Omental fat pad (tissue), 1 donor: ENCODE measurements at regions not wholly inside any gene's neighbourhood (a gene's known extent, or its start where the extent isn't known, plus 50 kb on each side); places are given as distances from the start of the nearest gene placed in this dataset.
A peak's percentile ranks its signal among the peaks of the same experiment; 100 is the strongest.
"Not testable (repeated sequence)": the region's sequence is repeated elsewhere in the genome, so short reads cannot be mapped to it uniquely, and the experiment has no call there.

ENCODE experiments used
- ATAC-seq: fragments of 150-250 bp; one replicate; pipeline ENCODE4 v1.9.1; 2016; ENCODE audit warnings: mild to moderate bottlenecking, moderate library complexity; ENCODE audit not compliant: low FRiP score
- DNase-seq: peaks from one replicate; pipeline ENCODE4 v3.0.0-alpha.2; 2019; ENCODE audit warnings: low spot score

DNA sequence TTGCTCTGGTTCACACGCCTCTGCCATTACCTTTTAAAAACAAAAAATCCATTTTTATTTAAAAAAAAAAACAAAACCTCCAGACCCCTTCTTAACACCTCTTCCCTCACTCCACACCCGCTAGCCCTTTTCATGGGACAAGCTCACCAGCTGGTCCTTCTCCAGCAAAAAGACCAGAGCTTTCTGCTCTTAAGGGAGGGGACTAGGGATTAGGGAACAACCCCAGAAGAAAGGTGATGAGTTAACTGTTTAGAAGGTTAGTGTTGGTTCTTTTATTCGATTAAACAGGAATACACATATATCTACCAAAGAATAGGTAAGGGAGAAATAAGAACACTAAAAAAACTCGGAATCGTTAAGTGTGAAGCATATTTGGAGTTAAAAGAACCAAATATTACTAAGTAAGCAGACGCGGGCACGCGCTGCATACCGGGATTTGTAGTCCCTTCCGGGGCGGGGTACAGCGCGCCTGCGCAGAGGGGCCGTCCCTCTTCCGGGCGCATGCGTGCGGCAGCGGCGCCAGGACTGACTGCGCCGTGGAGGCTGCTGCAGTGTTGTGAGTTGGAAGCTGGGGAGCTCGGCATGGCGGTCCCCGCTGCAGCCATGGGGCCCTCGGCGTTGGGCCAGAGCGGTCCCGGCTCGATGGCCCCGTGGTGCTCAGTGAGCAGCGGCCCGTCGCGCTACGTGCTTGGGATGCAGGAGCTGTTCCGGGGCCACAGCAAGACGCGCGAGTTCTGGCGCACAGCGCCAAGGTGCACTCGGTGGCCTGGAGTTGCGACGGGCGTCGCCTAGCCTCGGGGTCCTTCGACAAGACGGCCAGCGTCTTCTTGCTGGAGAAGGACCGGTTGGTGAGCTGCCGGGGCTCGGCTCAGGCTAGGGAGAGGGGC lies 92.6 kb upstream of the FAM153A start:
- not testable (repeated sequence) for DNase-seq
- ATAC-seq = peak; percentile 84

DNA sequence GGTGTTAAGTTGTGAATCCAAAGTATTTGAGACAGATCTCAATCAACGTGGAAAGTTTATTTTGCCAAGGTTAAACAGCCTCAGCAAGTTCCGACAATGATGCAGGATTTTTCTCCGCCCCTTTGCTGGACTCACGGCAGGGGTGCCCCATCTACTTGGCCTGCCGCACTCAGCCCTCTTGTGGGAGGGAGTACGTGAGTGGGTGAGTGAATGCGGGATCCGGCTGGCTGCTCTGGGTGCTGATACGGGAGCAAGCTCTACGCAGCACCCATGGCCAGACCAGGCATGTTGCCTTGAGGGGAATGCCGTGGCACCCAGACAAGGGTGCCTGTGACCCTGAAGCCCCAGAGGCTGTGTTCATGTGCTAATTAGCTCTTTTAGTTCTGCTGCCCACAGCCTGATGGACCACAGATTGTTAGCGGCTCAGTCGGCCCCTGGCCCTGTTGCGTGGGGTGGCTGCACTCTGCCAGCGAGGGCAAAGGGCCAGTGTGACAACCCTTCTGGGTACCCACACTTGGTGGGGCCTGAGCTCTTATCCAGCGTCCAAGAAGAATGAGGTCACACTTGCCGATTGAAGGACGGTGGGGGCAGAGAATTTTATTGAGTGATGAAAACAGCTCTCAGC lies 81.2 kb upstream of the FAM153A start:
- not testable (repeated sequence) for DNase-seq, ATAC-seq

DNA sequence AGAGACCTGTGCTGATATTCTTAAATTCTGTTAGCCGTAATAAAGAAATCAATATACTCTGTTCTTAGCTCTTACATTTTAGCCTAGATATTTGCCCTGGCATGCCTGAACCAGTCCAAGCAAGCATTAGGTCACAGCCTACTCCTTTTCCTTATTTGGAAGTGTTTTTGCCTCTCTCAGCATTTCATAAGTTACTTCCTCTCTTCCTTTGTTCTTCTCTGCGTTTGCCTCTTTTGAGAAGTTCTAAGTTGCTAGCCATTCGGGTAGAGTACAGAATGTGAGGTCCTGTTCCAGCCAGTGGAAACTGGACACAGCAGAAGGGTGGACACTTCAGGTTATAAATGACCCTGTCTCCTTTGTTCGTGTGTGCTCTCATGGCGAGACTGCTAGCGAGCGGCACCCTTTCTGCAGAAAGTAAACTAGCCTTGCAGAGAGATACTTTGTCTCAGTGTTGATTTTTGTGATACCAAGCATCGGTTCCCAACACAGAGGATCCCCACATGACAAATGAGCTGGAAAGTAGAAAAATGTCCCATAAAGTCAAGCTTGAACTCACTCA lies 75.0 kb upstream of the FAM153A start:
- not testable (repeated sequence) for DNase-seq, ATAC-seq

DNA sequence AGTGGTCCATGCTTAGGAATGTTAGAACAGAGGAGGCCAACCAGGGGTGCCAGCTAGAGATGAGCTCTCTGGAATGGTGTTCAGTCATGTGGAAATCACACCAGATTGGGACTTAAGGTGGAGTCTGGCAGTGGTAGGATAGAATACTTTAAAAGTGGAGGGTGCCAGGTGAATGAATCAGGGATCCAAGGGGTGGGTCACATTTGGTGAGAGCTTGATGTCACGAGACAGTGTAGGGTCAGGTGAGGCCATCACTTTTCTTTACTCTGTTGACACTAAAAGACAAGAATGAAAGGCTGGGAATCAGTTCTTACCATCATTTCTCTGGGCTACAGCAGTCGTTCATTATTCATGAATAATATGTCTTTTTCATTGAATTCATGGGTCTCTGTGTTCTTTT lies 73.8 kb upstream of the FAM153A start:
- not testable (repeated sequence) for ATAC-seq, DNase-seq

DNA sequence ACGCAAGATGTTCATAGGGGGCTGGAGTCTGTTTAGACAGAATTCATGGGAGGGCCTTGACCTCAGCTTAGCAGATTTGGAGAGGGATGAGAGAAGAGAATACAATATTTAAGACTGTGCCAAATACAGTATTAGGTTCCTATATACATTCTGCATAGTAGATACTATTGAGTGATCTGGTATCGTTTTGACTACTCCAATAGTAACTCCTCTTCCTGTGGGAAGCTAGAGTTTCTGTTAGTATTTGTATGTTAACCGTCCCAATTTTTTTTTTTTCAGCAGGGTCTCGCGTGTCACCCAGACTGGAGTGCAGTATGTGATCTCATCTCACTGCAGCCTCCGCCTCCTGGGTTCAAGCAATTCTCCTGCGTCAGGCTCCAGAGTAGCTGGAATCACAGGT lies 65.2 kb upstream of the FAM153A start:
- not testable (repeated sequence) for DNase-seq, ATAC-seq

DNA sequence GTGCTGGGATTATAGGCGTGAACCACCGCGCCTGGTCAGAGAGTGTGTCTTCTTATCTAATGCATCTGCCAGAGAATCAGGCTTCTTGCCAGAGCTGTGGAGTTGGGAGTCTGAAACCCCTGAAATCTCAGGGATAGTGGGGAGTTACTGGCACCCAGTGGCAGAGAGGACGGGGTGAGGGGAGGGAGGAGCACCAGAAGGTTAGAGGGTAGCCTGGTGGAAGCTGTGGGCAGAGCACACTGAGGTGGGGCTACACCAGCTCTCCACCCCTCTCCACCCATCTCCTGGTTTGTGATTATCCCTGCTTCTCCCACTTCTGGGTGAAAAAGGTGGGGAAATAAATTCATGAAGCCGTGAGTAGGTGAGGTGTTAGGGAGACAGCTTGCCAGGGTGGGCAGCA lies 63.9 kb upstream of the FAM153A start:
- ATAC-seq, DNase-seq: not testable (repeated sequence)

DNA sequence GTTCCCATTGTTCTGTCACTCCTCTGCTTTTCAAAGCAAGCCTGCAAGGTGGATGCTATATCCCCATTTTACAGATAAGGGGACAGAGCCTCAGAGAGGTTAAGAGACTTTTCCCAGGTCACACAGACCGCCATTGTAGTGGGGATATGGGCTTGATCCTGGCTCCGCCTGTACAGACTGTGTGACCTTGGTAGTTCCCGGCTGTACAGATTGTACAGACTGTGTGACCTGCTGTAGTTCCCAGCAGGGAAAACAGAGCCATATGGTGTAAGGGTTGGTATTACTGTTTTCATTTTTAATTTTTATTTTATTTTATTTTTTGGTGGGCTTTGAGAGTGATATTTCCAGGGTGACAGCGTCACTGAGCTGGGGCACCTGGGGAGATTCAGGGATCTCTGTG lies 63.2 kb upstream of the FAM153A start:
- not testable (repeated sequence) for ATAC-seq

DNA sequence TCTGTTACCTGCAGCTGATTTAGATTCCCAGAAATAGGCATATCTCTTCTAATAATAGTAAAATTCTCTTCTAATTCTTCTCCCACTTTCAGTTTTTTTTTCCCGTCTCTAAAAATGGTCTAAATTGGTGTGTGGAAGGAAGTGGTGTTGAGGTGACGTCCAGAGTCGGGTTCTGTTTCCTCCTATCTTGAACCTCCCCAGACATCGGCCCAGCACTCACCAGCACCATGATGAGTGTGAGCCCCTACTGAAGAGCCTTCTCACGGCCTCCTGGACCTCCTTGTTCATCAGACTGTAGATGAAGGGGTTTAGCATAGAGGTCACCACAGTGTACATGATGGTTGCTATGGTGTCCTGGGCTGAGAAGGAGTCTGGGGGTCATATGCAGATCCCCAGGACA lies 53.5 kb upstream of the FAM153A start:
- not testable (repeated sequence) for ATAC-seq, DNase-seq

More for the DNA sequence above, 63.2 kb upstream of the FAM153A start:
- DNase-seq = not testable (repeated sequence)
